HG03378 (cell line): ENCODE measurements at regions not wholly inside any gene's neighbourhood (a gene's known extent, or its start where the extent isn't known, plus 50 kb on each side); places are given as distances from the start of the nearest gene placed in this dataset.

Experiments used
- ATAC-seq: cut with Tn5 transposase; IDR thresholded peaks from one replicate; pipeline ENCODE4 v1.9.1; 2021; ENCODE audit warnings: mild to moderate bottlenecking, moderate library complexity; ENCODE audit not compliant: unreplicated experiment

DNA sequence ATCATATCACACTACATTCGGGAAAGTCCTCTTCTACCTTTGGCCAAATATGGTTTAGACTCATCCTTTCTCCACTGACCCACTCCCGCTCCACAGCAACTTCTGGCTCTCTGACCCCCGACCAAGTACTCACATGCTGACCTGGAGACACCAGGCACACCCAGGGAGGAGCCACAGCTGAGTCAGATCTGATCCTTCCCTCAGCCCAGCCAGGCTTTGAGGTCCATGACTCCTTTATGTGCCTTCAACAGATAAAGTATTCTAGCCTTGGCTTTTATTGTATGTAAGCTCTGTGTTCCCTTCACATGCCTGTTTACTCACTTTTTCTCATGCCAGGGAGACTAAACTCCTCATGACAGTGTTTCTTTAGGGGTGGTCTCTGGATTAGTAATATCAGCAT lies 166.9 kb upstream of the UMPS start:
- ATAC-seq = no peak

DNA sequence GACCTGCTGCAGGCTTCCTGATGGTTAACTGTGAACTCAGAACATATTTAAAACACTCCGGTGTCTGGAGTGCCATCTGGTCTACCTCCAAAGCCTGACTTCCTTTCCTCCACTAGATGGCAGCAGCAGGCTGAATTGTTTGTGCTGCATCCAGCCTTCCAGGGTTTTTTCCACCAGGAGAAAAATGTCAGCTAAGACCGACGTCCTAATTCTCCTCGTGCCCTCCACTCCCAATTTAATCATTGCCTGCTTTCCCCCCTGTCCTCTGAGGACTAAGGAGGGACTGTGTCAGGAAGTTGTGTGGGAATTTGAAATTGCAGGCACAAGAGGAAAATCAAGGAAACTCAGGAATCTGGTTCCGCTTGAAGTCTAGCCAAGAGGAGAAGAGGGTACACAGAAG lies 165.2 kb upstream of the UMPS start:
- ATAC-seq = no peak

- ATAC-seq = no peak
These were observed 164.7 kb upstream of the UMPS start for GRCh38 chr3:124565551-124565950.

- ATAC-seq = no peak
These were observed 163.6 kb upstream of the UMPS start for GRCh38 chr3:124566701-124567100.

DNA sequence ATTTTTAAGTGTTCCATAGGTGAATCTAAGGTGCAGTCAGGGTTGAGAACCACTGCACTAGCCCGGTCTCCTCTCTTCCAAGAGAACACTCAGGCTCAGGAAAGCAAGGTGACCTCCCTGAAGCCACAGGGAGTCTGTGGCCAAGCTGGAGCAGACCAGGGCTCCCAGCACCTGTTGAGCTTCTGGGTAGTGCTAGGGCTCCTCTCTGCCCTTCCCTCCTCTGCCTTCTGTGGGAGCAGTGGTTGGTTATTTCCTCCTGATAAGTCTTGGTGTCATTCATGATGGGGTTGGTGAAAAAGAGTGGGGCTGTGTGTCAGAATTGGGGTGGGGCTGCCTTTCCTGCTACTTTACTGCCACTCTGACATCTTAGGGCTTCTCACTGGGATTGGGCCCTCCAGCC lies 163.1 kb upstream of the UMPS start:
- no peak for ATAC-seq

DNA sequence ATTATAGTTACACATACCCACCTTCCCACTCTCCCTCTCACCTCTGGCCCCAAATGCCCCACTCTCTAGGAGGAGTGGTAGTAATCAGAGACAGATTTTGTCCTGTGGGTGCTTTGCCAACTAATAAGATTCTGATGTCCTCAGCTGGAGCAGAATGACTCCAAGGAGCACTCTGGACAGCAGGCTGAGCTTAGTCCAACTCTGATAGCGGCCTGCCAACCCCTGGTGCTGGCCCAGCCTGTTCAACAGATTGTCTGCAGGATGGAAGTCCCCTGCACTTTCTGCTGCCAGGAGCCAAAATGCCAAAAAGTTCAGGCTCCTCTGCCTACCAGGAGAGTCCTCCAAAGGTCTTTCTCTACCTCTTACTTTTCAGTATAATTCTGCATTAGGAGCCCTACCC lies 160.5 kb upstream of the UMPS start:
- ATAC-seq = no peak

GRCh38 chr3:124570232-124570631 lies 160.0 kb upstream of the UMPS start:
- peak; percentile 62 for ATAC-seq

GRCh38 chr3:124572851-124573405 lies 157.3 kb upstream of the UMPS start:
- no peak for ATAC-seq

- no peak for ATAC-seq
These were observed 156.2 kb upstream of the UMPS start for GRCh38 chr3:124574012-124574411.

DNA sequence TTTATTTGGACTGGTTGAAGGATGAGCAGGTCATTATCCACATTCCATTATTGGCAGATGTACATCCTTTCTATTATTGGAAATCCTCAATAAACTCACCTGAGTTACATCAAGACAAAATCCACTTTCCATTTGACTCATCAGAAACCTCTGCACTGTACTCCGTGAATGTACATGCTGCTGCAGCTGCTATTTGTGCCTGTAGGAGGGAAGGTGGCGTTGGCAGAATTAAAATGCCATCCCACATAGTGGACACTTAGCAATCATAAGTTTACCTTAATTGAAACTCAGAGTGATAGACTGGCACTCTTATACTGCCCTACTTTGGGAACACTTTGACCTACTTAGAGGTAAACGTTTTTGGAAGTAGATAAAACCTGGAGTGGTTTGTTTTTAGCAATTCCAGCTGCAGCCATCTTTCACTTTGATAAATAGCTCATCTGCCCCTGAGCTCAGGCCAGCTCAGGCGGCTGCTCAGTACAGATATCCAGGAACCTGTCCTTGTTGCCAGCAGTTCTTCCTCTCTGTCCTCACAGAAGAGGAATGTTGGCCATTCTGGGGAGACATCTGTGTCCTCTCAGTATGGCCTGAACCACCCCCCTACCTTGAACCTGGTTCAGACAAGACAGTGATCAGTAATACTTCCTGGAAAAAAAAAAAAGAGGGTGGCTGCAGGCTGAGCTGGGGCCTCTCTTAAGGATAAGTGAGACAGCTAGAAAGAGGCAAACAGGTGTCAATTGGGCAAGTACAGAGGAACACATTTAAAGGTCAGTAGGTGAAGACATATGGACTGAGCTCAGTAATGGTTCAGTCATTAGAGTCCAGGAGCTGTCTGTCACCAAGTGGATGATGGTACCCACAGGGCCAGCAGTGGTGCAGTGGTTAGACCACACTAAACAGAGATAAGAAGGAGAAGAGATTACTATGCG lies 153.4 kb upstream of the UMPS start:
- ATAC-seq = peak; percentile 44

- peak; percentile 70 for ATAC-seq
These were observed 152.6 kb upstream of the UMPS start for GRCh38 chr3:124577494-124578167.

- no peak for ATAC-seq
These were observed 150.6 kb upstream of the UMPS start for GRCh38 chr3:124579641-124580040.

- ATAC-seq = no peak
These were observed 148.1 kb upstream of the UMPS start for GRCh38 chr3:124582196-124582595.

- no peak for ATAC-seq
These were observed 147.4 kb upstream of the UMPS start for GRCh38 chr3:124582621-124583395.

DNA sequence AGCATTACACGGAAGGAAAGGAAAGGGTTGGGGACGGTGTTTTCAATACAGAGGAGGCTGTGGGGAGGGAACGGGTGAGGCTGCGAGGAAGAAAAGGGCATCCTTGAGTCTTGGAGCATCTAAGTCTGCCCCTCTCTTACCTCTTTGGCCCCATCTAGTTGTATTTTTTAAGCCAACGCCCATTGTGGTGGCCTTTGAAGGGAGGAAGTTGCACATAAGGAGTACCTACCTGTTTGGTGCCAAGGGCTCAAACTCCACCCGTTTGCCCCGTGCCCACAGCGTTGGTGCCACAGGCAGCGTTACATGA lies 146.1 kb upstream of the UMPS start:
- ATAC-seq = no peak

- no peak for ATAC-seq
These were observed 145.5 kb upstream of the UMPS start for GRCh38 chr3:124584552-124585391.

GRCh38 chr3:124586126-124587052 lies 143.9 kb upstream of the UMPS start:
- no peak for ATAC-seq

- ATAC-seq = no peak
These were observed 143.2 kb upstream of the UMPS start for GRCh38 chr3:124587053-124587408.

- ATAC-seq = no peak
These were observed 142.2 kb upstream of the UMPS start for GRCh38 chr3:124588036-124588435.
